ENCODE measurements at regions not wholly inside any gene's neighbourhood (a gene's known extent, or its start where the extent isn't known, plus 50 kb on each side); places are given as distances from the start of the nearest gene placed in this dataset.

GRCh38 chr2:37561615-37562569, 109.5 kb downstream of the CDC42EP3 start (continued):
- TF ChIP-seq TCF12 (IDR thresholded peaks at IDR 0.05; ENCODE audit: low read depth, low read length) (no peak), CBX8 (IDR thresholded peaks at IDR 0.05; ENCODE audit: borderline replicate concordance, low read depth, low read length) (no peak), TAF7 (optimal IDR thresholded peaks at IDR 0.05; ENCODE audit: borderline replicate concordance, low read depth, low read length) (no peak), HDAC6 (IDR thresholded peaks at IDR 0.05; ENCODE audit: low read depth, low read length) (no peak), CTCF (IDR thresholded peaks at IDR 0.05; ENCODE audit: control extremely low read depth in 1 of 3, insufficient read depth in 1 of 3, low read depth in 1 of 3, low read length in 3 of 3) (no peak), HDAC2 (IDR thresholded peaks at IDR 0.05; ENCODE audit: borderline replicate concordance in 1 of 2, low read depth in 2 of 2, low read length in 2 of 2) (no peak)

Measured in H1 (cell line).